ENCODE measurements at regions not wholly inside any gene's neighbourhood (a gene's known extent, or its start where the extent isn't known, plus 50 kb on each side); places are given as distances from the start of the nearest gene placed in this dataset.

- no peak for DNase-seq
Observed at GRCh38 chr1:186620566-186621350, 59.5 kb downstream of the PTGS2 start.

DNA sequence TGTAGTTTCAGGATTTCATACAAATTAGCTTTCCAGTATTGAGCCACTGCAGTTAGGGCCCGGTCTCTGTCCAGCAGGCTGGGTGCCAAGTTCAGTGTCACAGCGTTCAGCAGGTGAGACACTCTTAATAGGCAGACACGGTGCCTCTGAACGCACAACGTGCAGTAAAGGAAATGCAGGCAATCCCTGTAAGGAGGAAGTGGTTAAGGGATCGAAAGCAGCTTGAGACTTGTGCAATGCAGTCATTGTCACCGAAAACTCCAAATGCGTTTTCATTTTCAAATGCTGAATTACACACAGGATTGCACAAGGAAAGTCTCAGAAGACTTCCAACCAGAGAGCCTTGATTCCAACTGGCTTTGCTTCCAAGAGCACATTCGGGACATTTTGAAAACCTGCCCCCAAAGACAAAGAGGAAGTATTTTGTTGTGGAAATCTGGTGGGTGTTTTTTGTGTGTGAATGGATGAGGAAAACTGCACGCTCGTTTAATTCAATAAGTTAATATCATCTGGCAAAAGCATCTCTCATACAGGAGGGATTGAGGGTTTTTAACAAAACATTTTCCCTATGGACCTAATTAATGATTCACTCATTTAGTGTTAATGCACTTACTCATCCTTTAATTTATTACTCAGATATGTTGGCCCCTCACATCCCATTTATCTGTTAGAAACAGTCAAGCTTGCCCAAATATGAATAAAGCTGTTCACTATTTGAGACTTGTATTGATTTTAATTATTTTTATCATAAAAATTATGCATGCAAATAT is 61.6 kb downstream of the PTGS2 start:
- no peak for DNase-seq

DNA sequence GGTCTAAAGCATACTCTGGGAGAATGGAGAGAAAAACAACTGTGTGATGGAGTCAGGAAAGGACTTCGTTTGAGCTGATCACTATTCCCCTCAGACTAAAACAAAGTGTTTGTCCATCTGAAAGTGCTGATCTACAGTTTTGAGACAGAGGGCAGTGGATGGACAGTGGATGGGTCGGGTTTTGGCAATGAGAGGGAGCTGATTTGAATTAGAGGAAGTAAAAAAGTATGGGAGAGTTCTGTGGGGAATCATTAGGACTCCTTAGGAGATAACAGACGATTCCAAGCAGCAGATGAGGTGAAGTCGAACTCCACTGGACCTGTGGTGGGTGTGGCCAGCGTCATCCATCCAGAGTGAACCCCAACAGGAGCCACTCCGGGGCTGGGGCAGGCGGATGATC is 62.3 kb downstream of the PTGS2 start:
- no peak for DNase-seq

GRCh38 chr1:186616511-186616910 is 63.7 kb downstream of the PTGS2 start:
- no peak for DNase-seq

GRCh38 chr1:186615332-186615731 is 64.9 kb downstream of the PTGS2 start:
- no peak for DNase-seq

DNA sequence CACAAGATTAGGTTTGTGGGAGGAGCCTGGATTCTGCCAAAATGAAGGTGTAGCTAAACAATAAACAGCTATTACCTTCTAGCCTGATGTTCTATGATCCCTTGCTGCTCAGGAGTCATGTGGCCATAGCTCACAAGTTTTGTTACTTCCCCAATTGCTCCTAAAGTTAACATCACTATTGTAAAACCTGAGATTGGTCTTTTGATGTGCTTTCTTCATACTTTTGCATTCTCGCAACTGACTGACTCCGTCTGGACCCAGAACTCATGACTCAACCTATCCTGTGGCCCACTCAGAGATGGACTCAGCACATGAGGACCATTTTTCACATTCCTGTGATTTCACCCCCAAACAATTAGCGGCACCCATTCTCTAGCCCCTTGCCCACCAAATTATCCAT is 69.1 kb downstream of the PTGS2 start:
- DNase-seq, result no peak

GRCh38 chr1:186609183-186609582 is 71.0 kb downstream of the PTGS2 start:
- DNase-seq, result no peak

- peak; percentile 21 for DNase-seq
Observed at GRCh38 chr1:186605762-186606350, 74.4 kb downstream of the PTGS2 start.

GRCh38 chr1:186595969-186596368 is 84.3 kb downstream of the PTGS2 start:
- DNase-seq, result no peak

DNA sequence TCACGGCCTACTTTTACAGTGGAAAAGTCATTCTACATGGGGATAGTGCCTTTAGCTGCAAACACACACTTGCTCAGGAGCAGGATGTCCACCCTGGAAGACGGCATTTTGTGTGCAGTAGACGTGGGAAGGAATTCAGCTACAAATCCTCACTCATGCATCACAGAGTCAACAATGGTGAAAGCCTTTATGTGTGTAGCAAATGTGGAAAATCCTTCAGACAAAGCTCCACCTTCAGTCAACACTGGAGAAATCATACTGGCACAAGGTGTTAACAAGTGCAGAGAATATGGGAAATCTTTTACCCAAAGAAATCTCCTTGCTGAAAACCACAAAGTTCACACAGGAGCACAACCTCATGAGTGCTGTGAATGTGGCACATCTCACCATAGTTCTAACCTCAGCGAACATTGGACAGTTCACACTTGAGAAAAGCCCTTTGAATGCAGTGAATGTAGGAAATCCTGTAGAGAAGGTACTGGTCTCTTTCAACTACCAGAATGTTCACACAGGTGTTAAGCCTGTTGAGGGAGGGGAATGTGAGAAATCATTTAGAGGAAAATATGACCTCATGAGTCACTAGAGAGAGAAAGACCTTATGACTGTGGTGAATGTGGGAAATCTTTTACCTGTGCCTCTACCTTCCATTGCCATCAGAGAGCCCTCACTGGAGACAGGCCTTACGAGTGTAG is 101.8 kb downstream of the PTGS2 start:
- no peak for DNase-seq

- no peak for DNase-seq
Observed at GRCh38 chr1:186577633-186578032, 102.6 kb downstream of the PTGS2 start.

DNA sequence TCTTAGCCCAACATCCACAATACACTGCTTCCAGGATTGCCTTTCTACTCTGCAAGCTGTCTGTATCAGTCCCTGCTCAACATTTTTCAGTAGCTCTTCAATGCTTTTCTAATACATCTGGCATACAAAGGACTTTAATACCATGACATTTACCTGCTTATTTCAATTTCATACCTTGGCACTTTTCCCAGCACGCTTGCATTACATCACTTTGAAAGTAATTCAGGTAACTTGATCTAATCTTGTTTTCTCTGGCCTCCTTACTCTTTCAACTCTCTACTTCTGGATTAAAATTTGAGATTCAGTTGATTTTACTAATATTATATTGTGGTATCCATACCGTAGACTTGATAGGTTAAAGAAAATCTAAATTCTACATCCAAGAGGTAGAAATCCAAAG is 103.0 kb downstream of the PTGS2 start:
- DNase-seq, result peak; percentile 10

GRCh38 chr1:186575348-186575747 is 104.9 kb downstream of the PTGS2 start:
- DNase-seq, result peak; percentile 12

DNA sequence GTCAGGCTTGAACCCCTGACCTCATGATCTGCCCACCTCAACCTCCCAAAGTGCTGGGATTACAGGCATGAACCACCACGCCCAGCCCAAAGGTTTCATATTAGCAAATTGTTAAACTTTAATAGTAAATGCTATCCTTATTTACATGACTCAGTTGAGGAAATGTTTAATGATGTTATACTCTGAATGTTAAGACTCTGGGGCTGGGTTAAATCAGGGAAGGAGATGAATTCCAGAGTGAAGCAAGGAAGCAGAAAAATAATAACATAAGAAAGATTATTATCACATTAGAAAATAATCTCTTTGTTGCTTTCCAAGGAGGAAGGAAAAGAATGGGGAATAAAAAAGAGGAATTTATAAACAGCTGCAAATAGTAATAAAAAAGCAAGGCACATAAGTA is 105.3 kb downstream of the PTGS2 start:
- no peak for DNase-seq

- no peak for DNase-seq
Observed at GRCh38 chr1:186572509-186572908, 107.7 kb downstream of the PTGS2 start.

DNA sequence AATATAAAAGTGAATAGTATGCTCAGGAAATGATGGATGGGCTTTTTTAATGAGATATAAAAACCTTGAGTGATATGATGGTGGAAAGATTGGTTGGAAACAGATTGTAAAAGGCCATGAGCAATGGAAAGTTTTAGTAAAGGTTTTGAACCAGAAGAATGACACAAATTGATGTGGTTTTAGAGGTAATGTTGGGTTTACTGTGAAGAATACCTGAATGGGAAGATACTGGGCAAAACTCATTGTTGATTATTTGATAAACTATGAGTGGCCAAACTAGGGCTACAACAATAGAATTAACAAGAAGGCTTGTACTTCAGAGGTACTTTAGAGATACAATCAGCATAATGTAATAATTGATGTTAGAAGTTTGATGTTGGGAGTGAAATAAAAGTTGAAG is 108.5 kb downstream of the PTGS2 start:
- no peak for DNase-seq

- DNase-seq, result no peak
Observed at GRCh38 chr1:186569856-186570255, 108.9 kb upstream of the PDC start.

GRCh38 chr1:186568221-186568620 is 107.3 kb upstream of the PDC start:
- no peak for DNase-seq

DNA sequence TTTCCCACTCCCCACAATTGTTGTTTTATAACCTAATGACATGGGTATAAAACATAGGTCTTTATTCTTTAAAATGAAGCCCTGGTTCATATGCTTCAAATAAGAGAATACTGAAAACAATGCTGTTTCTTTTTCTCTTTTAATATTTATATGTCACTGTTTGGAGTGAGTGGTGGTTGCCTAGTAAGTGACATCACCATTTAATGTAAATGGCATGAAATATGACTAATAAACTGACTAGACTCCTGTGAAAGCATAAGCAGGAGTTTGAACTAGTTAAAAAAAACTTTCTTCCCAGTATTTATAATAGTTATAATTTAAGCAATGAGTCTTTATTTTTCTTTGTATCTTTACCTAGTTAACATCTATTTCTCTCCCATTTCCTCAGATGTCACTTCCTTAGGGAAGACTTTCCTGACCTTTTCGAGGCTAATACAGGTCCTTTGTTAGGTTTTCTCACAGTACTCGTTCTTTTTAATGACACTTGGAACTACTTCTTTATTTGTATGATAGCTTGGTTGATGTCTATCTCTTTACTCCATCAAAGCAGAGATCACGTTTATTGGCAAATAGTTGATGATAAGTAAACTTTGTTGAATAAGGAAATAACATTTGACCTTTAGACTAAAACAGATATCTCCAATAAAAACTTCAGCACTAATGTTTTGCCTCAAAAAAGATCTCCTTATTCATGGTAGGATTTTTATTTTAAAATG is 105.4 kb upstream of the PDC start:
- no peak for DNase-seq

- no peak for DNase-seq
Observed at GRCh38 chr1:186564582-186564981, 103.7 kb upstream of the PDC start.

- DNase-seq, result no peak
Observed at GRCh38 chr1:186559601-186560116, 98.7 kb upstream of the PDC start.

Data from left kidney (tissue), 1 donor.